T-helper 2 cell (primary cell): ENCODE measurements at regions not wholly inside any gene's neighbourhood (a gene's known extent, or its start where the extent isn't known, plus 50 kb on each side); places are given as distances from the start of the nearest gene placed in this dataset.
"Not testable (repeated sequence)": the region's sequence is repeated elsewhere in the genome, so short reads cannot be mapped to it uniquely, and the experiment has no call there.

Source experiments
- DNase-seq, 5 experiments: peaks; one replicate each; pipeline versions ENCODE4 v3.0.0 to v3.0.0-alpha.2; 2012 to 2022

DNA sequence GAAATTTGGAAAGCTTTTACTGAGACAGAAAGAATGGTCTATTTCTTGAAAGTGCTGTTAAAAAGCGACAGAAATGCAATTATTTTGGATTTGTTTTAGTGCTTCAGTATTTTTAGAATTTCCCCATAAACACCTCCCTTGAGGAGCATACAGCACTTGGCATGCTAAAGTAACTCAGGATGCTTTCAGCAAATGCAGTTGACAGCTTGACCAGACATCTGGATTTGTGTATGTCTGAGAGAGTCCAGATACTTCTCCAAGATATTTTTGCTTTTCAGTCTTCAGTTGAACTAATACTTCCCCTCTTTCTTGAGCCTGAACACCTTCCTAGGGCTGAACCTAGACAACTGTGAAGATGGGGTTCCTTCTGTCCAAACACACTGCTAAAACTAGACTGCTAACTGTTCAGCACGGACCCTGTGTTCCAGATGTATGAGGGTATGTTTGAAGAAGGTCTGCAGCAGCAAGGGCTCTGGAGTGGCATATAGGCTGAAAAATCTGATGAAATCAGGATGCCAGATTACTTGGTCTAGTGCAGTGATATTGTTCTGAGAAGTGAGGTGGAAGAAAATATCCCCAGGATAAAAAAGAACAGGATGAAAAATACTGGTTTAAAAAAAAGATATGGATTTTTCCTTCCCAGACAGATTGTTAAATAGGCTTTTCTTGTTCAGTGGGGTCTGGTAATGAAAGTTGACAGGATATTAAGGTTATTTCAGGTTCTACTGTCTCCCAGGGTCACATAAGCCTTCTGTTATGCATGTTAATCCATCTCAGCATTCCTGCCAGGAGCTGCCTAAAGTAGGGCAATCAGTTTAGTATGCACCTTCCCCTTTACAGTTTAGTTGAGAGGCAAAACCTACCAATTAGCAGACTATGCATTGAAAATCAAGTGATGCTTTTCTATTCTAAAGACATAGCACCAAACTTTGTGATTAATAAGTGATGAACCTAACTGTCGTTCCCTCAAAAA lies 516.9 kb upstream of the TBL1XR1 start:
- DNase-seq: no peak

DNA sequence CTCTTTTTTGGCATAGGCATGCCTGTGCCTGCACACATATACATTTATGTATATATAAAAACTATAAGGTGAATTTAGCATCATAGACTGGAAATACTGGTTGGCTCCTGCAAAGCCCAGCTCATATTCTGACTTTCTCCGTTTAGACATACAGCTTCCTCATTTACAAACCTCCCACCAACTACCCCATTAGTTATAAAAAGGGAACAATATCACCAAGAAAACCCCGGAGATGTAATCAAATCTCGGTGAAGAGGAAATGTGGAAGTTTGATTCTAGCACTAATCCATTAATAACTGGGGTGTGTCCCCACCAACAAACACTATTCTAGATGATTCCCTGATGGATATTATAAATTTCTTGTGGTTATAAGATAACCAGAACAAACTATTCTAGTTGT lies 517.7 kb upstream of the TBL1XR1 start:
- no peak for DNase-seq

GRCh38 chr3:177715980-177716379 lies 518.7 kb upstream of the TBL1XR1 start:
- no peak for DNase-seq

DNA sequence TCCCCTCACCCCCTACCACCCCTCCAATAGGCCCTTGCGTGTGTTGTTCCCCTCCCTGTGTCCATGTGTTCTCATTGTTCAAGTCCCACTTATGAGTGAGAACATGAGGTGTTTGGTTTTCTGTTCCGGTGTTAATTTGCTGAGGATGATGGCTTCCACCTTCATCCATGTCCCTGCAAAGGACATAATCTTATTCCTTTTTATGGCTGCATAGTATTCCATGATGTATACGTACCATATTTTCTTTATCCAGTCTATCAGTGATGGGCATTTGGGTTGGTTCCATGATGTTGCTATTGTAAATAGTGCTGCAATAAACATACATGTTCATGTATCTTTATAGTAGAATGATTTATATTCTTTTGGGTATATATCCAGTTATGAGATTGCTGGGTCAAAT lies 523.6 kb upstream of the TBL1XR1 start:
- not testable (repeated sequence) for DNase-seq

DNA sequence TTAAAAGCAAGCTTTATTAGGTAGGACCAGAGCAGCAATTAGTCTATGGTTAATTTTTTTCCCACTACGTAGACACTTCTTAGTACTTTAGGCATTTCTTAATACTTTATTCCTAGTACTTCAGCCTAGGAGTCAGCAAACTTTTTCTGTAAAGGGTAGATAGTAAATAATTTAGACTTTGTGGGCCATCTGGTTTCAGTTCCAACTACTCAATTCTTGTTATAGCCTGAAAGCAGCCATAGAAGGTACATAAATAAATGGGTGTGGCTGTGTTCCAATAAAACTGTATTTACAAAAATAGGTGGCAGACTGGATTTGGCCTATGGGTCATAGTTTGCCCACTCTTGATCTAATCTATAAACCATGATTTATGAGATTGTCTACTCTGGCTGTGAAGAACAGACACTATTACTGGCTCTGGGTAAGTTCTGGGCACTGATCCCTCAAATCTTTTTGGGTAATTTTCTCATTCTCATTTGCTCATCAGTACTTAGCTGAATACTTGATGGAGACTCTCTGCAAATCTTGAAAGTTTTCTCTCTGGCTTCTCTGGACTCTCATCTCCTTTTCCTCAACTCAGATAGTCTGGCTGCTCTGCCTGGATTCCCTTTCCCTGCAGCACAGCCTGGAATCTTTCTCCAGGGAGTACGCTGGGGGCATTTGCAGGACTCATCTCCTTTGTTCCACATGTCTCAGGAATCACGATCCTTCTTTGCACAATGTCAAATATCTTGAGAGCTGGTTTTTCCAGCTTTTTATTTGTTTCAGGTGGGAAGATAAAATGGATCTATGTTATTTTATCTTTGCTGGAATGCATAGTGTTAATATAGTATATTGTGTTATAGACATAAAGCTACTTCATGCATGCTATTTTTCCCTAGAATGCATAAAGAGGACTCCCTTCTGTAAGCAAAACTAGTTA lies 524.8 kb upstream of the TBL1XR1 start:
- DNase-seq: no peak

DNA sequence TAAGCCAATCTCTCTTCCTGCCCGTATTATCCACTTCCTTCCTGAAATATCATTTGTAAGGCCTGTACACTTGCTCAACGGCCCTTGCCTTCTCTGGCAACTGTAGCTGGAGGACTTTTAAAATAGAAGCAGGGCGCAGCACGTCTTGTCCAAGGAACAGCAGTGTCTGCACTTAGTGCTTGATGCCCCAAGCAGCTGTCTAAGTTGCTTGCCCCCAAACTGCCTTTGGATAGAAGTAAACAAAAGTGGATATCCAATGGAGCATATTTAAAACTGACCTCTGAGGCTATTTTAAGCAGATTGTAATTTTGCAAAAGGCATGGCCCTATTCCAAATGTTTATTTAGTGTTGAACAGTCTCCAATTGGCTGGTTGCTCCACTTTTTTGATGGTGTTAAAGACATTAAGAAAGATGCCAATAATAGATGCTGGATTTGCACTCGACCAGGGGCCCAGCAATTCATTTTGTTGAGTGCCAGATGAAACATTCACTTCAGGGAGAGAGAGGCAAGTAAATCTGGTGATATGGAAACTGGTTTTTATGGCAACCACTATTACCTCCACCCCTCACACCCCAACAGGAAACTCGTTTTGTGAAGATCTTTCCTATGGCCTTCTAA lies 526.8 kb upstream of the TBL1XR1 start:
- DNase-seq: peak in 1 of 5 experiments; percentile 2

DNA sequence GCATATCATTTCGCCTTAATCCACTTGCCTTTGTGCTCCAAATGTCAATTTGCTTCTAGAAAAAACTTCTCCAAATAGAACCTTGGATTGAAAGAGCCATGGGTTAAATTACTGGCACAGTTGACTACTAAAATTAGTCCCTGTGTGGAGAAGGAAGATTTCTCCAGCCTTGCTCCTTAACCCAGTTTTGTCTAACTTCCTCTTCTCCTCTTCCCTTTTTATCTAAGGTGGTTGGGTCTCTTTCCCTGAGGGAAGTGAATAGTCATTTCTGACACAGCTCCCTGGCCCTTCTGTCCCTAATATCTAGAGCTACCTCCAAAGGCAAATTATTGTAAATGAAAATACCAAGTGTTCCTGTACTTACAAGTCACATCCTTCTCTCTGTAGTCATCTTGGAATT lies 527.9 kb upstream of the TBL1XR1 start:
- DNase-seq: no peak

- DNase-seq: no peak
These were observed 529.5 kb upstream of the TBL1XR1 start for GRCh38 chr3:177726807-177727206.

- DNase-seq: no peak
These were observed 532.8 kb upstream of the TBL1XR1 start for GRCh38 chr3:177729956-177730681.

DNA sequence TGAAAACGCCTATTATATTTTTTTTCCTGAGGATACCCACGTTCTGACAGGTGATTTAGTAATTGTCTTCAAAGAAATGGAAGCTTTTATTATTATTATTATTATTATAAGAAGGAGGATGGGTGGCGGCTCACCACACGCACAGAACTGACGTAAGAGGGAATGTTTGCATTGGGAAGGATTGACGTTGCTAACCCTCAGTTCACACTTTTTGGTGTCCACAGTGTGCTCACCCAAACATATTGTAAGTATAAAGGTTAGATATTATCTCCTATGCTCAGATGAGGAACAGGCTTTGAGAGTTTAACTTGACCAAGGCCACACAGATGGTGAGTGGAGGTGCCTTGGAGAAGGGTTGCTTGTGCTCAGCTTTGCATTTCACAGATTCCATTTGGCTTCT lies 533.5 kb upstream of the TBL1XR1 start:
- DNase-seq: no peak

GRCh38 chr3:177731644-177732268 lies 534.5 kb upstream of the TBL1XR1 start:
- no peak for DNase-seq

- no peak for DNase-seq
These were observed 536.0 kb upstream of the TBL1XR1 start for GRCh38 chr3:177733233-177733632.

DNA sequence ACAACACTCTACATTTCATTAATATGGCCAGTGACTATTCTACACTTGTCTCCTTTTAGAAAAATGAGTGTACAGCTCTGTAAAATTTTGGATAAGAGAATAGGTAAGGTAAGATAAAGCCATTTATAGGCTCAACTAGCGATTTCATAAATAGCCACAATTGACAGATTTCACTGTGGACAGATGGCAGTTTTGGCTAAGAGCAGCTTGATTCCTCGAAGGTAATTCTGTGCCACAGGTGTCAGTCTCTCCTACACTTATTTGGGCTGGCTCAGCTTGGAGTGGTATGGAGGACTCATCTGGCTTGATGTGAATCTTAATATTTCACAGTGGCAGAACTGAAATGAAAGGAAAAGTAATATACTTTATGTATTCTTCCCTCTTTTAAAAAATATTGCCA lies 536.7 kb upstream of the TBL1XR1 start:
- DNase-seq: no peak

- DNase-seq: no peak
These were observed 538.1 kb upstream of the TBL1XR1 start for GRCh38 chr3:177735431-177735830.

DNA sequence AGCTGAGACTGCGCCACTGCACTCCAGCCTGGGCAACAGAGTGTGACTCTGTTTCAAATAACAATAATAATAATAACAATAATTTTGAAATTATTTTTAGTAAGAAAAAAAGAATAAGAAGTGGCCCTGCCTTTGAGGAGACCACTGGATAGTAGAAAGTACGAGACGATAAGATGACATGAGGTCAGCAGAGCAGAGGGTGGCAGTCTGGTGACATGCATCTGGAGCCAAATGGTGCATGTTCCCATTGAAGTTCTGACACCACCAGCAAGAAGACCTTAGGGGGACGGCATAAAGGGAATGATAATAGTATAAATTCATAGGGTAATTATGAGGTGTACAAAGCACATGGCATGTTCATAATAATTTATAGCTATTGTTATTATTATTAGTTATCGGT lies 542.2 kb upstream of the TBL1XR1 start:
- no peak for DNase-seq

GRCh38 chr3:177740254-177740653 lies 543.0 kb upstream of the TBL1XR1 start:
- no peak for DNase-seq

DNA sequence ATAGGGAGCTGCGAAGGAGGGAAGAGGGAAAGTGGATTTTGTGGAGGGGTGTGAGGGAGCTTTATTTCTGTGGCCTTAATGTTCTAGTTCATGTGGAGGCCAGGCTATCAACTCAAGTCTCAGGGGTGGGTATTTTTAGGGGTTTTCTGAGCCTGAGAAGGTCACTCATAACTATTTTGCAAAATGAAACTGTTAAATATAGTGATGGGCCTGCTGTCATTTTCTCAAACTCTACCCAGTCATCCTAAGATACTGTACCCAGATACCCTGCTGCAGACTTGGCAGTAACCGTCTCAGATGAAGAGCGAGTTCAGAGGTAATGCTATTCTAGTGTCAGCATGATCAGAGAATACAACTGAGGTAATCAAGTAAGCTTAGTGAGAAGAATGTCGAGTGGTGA lies 545.0 kb upstream of the TBL1XR1 start:
- DNase-seq: no peak

DNA sequence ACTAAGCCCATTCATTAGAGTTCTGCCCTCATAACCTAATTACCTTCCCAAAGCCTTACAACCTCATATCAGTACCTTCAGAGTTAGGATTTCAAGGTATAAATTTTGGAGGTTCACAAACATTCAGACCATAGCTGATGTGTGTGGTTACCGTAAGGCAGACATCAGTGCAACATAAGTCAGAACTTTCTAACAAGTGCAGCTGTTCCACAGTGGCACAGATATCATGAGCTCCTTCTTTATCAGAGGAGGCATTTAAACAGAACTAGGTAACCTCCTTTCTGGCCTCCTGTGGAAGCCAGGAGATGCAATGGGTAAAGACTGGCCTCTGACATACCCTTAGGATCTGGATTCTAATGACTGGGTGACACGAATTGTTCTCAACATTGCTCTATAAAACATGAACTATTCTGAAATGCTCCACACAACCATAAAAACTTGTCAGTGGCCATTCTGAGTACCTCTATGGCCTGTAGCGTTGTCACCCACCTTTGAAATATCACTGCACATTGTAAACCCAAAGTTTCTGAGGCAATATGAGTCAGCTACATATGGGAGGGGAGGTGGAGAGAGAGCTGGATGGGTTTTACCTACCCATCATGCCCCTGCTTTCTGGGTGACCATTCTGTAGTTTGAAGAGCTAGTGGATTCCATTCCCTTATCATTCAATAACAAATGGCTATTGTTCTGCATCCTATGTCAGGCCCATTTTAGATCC lies 546.0 kb upstream of the TBL1XR1 start:
- DNase-seq: no peak

- no peak for DNase-seq
These were observed 547.8 kb upstream of the TBL1XR1 start for GRCh38 chr3:177744873-177745606.

DNA sequence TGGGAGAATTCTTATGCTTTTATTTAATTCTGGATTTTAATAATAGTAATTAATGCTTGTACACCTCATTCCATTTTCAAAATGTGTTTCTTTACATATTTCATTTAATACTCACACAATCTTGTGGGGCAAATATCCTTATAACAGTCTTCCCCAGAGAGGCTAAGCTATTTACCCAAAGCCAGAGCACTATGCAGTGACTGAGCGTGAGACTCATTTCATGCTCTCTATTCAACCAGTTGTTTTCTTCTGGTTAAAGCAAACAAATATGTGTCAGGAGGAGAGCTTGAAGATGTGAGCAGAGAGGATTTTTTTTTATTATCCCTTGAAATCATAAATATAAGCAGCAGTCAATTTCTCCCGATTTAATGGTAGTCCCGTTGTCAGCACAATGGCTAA lies 548.3 kb upstream of the TBL1XR1 start:
- DNase-seq: no peak
